T1000 (cell line): ENCODE measurements at regions not wholly inside any gene's neighbourhood (a gene's known extent, or its start where the extent isn't known, plus 50 kb on each side); places are given as distances from the start of the nearest gene placed in this dataset.

Experiments used
- DNase-seq: peaks from one replicate; lab custom pipeline; 2025; ENCODE audit warnings: mixed read lengths; lab: John Stamatoyannopoulos, UW

GRCh38 chr4:102440498-102440897 lies 60.7 kb upstream of the NFKB1 start:
- DNase-seq, result no peak

- no peak for DNase-seq
Observed at GRCh38 chr4:102441978-102442911, 58.9 kb upstream of the NFKB1 start.

- DNase-seq, result no peak
Observed at GRCh38 chr4:102444752-102445151, 56.4 kb upstream of the NFKB1 start.

GRCh38 chr4:102445213-102445612 lies 55.9 kb upstream of the NFKB1 start:
- no peak for DNase-seq

GRCh38 chr4:102447413-102447812 lies 53.7 kb upstream of the NFKB1 start:
- DNase-seq, result no peak

GRCh38 chr4:102449751-102450352 lies 51.3 kb upstream of the NFKB1 start:
- DNase-seq, result no peak

- no peak for DNase-seq
Observed at GRCh38 chr4:102451266-102451665, 49.9 kb upstream of the NFKB1 start.
